ACC112 (cell line): ENCODE measurements at regions not wholly inside any gene's neighbourhood (a gene's known extent, or its start where the extent isn't known, plus 50 kb on each side); places are given as distances from the start of the nearest gene placed in this dataset.
"Not testable (repeated sequence)": the region's sequence is repeated elsewhere in the genome, so short reads cannot be mapped to it uniquely, and the experiment has no call there.

Experiments
- H2AFZ ChIP-seq: fragments of 200-600 bp; sonication (generic); one replicate; pipeline ENCODE4 v1.6.0; 2017; ENCODE audit warnings: antibody characterized with exemption, low read length; ENCODE audit not compliant: unreplicated experiment
- H3K27ac ChIP-seq: fragments of 200-600 bp; sonication (generic); 2 replicates; pipeline ENCODE4 v1.5.1; 2014; ENCODE audit warnings: low read depth, mild to moderate bottlenecking, antibody characterized with exemption, low read length, moderate library complexity
- H3K27me3 ChIP-seq: fragments of 200-600 bp; sonication (generic); 2 replicates; pipeline ENCODE4 v1.6.1; 2014; ENCODE audit warnings: mild to moderate bottlenecking, antibody characterized with exemption, low read length, moderate library complexity, mixed read lengths; ENCODE audit not compliant: insufficient read depth
- H3K36me3 ChIP-seq: fragments of 200-600 bp; sonication (generic); 2 replicates; pipeline ENCODE4 v1.6.1; 2016; ENCODE audit warnings: mild to moderate bottlenecking, antibody characterized with exemption, low read length, moderate library complexity, mixed read lengths; ENCODE audit not compliant: insufficient read depth
- H3K4me1 ChIP-seq: fragments of 200-600 bp; sonication (generic); one replicate; pipeline ENCODE4 v1.6.1; 2016; ENCODE audit warnings: low read length, mixed read lengths; ENCODE audit not compliant: insufficient read depth, unreplicated experiment, control insufficient read depth
- H3K4me3 ChIP-seq: fragments of 200-600 bp; sonication (generic); 2 replicates; pipeline ENCODE4 v1.5.1; 2014; ENCODE audit warnings: mild to moderate bottlenecking, low read depth, low read length
- H3K79me2 ChIP-seq: fragments of 200-600 bp; sonication (generic); one replicate; pipeline ENCODE4 v1.6.0; 2016; ENCODE audit warnings: low read length; ENCODE audit not compliant: control insufficient read depth, unreplicated experiment, insufficient read depth

DNA sequence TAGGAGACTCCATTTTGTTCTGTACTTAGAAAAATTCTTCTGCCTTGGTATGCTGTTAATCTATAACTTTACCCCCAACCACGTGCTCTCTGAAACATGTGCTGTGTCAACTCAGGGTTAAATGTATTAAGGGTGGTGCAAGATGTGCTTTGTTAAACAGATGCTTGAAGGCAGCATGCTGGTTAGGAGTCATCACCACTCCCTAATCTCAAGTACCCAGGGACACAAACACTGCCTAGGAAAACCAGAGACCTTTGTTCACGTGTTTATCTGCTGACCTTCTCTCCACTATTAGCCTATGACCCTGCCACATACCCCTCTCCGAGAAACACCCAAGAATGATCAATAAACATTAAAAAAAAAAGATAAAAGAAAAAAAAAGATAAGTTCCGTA, 93.0 kb upstream of the ZNF519 start:
- not testable (repeated sequence) for H3K4me3 ChIP-seq, H3K79me2 ChIP-seq, H3K27ac ChIP-seq, H3K4me1 ChIP-seq, H3K36me3 ChIP-seq, H2AFZ ChIP-seq, H3K27me3 ChIP-seq

DNA sequence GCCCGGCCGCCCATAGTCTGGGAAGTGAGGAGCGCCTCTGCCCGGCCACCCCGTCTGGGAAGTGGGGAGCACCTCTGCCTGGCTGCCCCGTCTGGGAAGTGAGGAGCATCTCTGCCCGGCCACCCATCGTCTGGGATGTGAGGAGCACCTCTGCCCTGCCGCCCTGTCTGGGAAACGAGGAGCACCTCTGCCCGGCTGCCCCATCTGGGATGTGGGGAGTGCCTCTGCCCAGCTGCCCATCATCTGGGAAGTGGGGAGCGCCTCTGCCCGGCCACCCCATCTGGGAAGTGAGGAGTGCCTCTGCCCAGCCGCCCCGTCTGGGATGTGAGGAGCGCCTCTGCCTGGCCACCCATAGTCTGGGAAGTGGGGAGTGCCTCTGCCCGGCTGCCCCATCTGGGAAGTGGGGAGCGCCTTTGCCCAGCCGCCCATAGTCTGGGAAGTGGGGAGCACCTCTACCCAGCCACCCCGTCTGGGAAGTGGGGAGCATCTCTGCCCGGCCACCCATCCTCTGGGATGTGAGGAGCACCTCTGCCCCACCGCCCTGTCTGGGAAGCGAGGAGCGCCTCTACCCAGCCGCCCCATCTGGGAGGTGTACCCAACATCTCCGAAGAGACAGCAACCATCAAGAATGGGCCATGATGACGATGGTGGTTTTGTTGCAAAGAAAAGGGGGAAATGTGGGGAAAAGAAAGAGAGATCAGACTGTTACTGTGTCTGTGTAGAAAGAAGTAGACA, 92.5 kb upstream of the ZNF519 start:
- H3K27me3 ChIP-seq, H3K27ac ChIP-seq, H3K36me3 ChIP-seq, H3K4me1 ChIP-seq, H2AFZ ChIP-seq, H3K4me3 ChIP-seq, H3K79me2 ChIP-seq: not testable (repeated sequence)

DNA sequence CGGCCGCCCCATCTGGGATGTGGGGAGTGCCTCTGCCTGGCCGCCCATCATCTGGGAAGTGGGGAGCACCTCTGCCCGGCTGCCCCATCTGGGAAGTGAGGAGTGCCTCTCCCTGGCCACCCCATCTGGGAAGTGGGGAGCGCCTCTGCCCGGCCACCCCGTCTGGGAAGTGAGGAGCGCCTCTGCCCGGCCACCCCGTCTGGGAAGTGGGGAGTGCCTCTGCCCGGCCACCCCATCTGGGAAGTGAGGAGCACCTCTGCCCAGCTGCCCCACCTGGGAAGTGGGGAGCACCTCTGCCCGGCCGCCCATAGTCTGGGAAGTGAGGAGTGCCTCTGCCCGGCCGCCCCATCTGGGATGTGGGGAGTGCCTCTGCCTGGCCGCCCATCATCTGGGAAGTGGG, 91.7 kb upstream of the ZNF519 start:
- H3K27me3 ChIP-seq, H3K4me1 ChIP-seq, H2AFZ ChIP-seq, H3K4me3 ChIP-seq, H3K27ac ChIP-seq, H3K79me2 ChIP-seq, H3K36me3 ChIP-seq: not testable (repeated sequence)

DNA sequence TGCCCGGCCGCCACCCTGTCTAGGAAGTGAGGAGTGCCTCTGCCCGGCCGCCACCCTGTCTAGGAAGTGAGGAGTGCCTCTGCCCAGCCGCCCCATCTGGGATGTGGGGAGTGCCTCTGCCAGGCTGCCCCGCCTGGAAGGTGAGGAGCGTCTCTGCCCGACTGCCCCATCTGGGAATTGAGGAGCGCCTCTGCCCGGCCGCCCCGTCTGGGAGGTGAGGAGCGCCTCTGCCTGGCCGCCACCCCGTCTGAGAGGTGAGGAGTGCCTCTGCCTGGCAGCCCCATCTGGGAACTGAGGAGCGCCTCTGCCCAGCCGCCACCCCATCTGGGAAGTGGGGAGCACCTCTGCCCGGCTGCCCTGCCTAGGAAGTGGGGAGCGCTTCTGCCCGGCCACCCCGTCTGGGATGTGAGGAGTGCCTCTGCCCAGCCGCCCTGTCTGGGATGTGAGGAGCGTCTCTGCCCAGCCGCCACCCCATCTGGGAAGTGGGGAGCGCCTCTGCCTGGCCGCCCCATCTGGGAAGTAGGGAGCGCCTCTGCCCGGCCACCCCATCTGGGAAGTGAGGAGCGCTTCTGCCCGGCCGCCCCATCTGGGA, 91.1 kb upstream of the ZNF519 start:
- not testable (repeated sequence) for H3K36me3 ChIP-seq, H3K4me3 ChIP-seq, H3K27ac ChIP-seq, H3K27me3 ChIP-seq, H3K79me2 ChIP-seq, H3K4me1 ChIP-seq, H2AFZ ChIP-seq

DNA sequence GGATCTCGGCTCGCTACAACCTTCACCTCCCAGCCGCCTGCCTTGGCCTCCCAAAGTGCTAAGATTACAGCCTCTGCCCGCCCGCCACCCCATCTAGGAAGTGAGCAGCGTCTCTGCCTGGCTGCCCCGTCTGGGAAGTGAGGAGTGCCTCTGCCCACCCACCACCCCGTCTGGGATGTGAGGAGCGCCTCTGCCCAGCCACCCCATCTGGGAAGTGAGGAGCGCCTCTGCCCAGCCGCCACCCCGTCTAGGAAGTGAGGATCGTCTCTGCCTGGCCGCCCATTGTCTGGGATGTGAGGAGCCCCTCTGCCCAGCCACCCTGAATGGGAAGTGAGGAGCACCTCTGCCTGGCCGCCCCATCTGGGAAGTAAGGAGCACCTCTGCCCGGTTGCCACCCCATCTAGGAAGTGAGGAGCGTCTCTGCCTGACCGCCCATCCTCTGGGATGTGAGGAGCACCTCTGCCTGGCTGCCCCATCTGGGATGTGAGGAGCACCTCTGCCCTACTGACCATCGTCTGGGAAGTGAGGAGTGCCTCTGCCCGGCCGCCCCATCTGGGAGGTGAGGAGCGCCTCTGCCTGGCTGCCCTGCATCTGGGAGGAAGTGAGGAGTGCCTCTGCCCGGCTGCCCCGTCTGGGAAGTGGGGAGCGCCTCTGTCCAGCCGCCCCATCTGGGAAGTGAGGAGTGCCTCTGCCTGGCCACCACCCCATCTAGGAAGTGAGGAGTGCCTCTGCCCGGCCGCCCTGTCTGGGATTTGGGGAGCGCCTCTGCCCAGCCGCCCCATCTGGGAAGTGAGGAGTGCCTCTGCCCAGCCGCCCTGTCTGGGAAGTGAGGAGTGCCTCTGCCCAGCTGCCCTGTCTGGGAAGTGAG, 90.4 kb upstream of the ZNF519 start:
- H3K27me3 ChIP-seq, H3K79me2 ChIP-seq, H3K36me3 ChIP-seq, H2AFZ ChIP-seq, H3K4me1 ChIP-seq, H3K4me3 ChIP-seq, H3K27ac ChIP-seq: not testable (repeated sequence)

DNA sequence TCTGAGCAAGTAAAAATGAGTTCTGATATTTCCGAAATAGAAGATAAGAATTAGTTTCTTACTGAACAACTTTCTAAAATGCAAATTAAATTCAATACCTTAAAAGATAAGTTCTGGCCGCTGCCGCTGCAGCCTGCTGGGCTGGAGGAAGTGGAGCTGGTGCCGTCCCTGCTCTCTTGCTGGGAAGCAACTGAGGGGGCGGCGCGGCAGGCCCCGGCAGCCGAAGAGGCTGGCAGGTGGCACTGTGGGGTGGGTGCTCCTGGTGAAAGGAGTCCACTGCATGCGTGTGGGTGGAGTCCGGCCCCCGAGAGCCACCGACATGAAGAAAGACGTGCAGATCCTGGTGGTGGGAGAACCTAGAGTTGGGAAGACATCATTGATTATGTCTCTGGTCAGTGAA, 89.5 kb upstream of the ZNF519 start:
- H3K36me3 ChIP-seq = no peaks in the 10 kb centered on the region
- no peaks in the 10 kb centered on the region for H3K79me2 ChIP-seq
- no peaks in the 10 kb centered on the region for H3K4me1 ChIP-seq
- no peak overlapping the region for H3K4me3 ChIP-seq
- no peak overlapping the region for H2AFZ ChIP-seq
- no peak overlapping the region for H3K27ac ChIP-seq
- H3K27me3 ChIP-seq = no peaks in the 10 kb centered on the region

DNA sequence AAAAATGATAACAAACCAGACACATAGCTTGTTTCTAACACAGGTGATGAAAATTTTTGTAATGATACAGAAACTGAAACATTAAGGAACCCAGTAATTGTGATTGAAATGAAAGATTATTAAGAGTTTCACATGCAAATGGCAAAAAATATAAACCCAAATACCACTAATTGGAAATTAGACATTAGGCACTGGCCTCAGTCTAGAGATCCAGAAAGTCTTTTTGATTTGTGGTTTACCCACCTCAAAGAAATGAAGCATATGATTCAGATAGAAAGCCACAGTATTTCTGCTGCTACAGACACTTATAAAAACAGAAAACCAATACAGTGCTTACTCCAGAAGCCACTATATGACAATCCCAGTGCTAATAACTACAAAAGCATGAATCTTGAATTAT, 83.7 kb upstream of the ZNF519 start:
- H3K27me3 ChIP-seq, H3K27ac ChIP-seq, H3K36me3 ChIP-seq, H3K79me2 ChIP-seq, H2AFZ ChIP-seq, H3K4me1 ChIP-seq, H3K4me3 ChIP-seq: not testable (repeated sequence)

DNA sequence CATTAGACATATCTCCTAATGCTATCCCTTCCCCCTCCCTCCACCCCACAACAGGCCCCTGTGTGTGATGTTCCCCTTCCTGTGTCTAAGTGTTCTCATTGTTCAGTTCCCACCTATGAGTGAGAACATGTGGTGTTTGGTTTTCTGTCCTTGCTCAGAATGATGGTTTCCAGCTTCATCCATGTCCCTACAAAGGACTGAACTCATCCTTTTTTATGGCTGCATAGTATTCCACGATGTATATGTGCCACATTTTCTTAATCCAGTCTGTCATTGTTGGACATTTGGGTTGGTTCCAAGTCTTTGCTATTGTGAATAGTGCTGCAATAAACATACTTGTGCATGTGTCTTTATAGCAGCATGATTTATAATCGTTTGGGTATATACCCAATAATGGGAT, 71.2 kb upstream of the ZNF519 start:
- not testable (repeated sequence) for H2AFZ ChIP-seq, H3K4me3 ChIP-seq, H3K79me2 ChIP-seq, H3K27ac ChIP-seq, H3K27me3 ChIP-seq, H3K4me1 ChIP-seq, H3K36me3 ChIP-seq

DNA sequence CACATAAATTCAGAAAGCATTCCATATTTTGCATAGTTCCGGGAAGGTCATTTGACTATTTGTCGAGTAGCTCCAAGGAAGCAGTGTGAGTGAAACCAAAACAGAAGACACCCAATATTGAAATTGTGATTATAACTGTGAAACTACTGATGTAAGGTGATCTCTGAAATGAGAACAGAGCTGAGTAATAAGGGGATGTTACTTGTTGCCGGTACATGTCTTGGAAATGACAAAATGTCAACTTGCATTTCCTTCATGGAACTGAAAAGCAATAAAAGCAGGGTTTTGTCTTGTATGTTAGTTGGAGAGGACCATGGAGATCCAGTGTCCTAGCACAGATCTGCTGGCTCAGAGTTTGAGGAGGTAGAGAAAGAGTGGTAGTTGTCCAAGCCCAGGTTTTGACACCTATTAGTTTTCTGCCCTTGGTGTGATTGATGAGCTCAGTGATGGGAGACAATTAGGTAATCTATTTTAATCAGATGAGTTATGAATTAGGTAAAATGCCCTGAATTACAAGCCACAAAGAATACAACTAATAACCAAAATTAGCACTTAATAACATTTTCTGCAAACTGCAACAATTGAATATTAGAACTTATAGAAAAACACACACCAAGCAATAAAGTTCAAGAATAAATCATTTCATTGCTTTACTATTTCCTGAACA, 58.7 kb upstream of the ZNF519 start:
- H3K36me3 ChIP-seq, H2AFZ ChIP-seq, H3K79me2 ChIP-seq, H3K27me3 ChIP-seq: not testable (repeated sequence)
- H3K4me3 ChIP-seq = peak overlapping the region; percentile 20; the same call in 1 of the 2 replicates
- peaks cover 29% of the 10 kb centered on the region for H3K4me1 ChIP-seq
- H3K27ac ChIP-seq = peak overlapping the region; percentile 85

DNA sequence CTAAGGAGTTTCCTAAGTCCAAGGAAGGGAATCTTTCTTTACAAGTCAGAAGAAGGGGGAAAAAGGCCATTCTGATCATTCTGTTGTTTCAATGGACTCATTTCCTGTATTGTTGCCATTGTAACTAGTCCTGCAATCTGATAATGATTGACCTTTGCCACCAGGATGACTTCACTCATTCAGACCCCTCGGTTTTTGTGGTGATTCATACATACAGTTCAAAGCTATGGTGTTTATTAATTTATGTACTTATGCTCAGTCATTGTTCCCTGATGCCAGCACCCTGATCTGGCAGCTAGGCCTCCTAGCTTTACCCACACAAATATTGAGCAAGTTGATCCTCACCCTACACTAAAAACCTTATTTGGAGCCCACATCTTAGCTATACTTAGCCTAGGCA, 57.6 kb upstream of the ZNF519 start:
- Histone ChIP-seq H3K4me1 (peaks cover 29% of the 10 kb centered on the region), H3K79me2 (no peaks in the 10 kb centered on the region), H3K4me3 (no peak overlapping the region; the same call in 1 of the 2 replicates), H3K27ac (peak overlapping the region; percentile 85), H3K36me3 (no peaks in the 10 kb centered on the region), H2AFZ (no peak overlapping the region), H3K27me3 (no peaks in the 10 kb centered on the region)
